GM21381 (cell line): ENCODE measurements at regions not wholly inside any gene's neighbourhood (a gene's known extent, or its start where the extent isn't known, plus 50 kb on each side); places are given as distances from the start of the nearest gene placed in this dataset.
A peak's percentile ranks its signal among the peaks of the same experiment; 100 is the strongest.

Source experiments
- ATAC-seq: cut with Tn5 transposase; IDR thresholded peaks from one replicate; pipeline ENCODE4 v1.9.1; 2021; ENCODE audit warnings: mild to moderate bottlenecking, moderate library complexity; ENCODE audit not compliant: unreplicated experiment

GRCh38 chr13:99027661-99028425, 50.0 kb upstream of the DOCK9 start:
- ATAC-seq = no peak

DNA sequence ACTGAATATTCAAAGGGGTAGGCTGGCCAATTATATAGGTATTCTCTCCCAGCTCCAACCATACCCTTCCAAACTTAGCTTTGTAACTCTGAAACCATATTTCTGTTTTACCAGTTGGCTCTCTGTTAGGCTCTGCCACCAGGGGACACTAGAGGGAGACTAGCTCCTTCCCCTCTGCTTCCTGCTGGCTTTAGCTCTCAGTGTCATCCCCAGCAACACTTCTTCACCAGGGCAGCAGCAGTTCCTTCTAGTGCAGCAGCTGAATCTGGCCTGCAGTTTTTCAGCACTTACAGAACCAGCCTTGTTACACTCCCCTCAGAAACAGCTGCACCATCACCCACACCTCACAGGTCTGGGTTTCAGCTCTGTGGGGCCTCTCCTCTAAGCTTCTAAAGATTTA, 51.0 kb upstream of the DOCK9 start:
- ATAC-seq = no peak

DNA sequence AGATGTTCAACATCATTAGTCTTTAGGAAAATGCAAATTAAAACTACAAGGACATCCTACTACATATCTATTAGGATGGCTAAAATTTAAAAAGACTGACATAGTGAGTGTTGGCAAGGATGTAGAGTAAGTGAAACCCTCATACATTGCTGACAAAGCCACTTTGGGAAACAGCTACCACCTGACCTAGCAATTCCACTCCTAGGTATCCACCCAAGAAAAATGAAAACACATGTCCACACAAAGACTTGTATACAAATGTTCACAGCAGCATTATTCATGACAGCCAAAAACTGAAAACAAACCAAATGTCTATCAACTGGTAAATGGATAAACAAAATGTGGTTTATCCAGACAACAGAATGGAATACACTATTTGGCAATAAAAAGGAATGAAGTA, 51.7 kb upstream of the DOCK9 start:
- no peak for ATAC-seq

GRCh38 chr13:99030326-99030725, 52.5 kb upstream of the DOCK9 start:
- ATAC-seq = no peak

GRCh38 chr13:99031832-99032231, 54.0 kb upstream of the DOCK9 start:
- ATAC-seq = no peak

- ATAC-seq = no peak
These were observed 56.0 kb upstream of the DOCK9 start for GRCh38 chr13:99033814-99034213.

- ATAC-seq = no peak
These were observed 56.6 kb upstream of the DOCK9 start for GRCh38 chr13:99034333-99035085.

GRCh38 chr13:99035715-99036114, 57.9 kb upstream of the DOCK9 start:
- ATAC-seq = no peak

DNA sequence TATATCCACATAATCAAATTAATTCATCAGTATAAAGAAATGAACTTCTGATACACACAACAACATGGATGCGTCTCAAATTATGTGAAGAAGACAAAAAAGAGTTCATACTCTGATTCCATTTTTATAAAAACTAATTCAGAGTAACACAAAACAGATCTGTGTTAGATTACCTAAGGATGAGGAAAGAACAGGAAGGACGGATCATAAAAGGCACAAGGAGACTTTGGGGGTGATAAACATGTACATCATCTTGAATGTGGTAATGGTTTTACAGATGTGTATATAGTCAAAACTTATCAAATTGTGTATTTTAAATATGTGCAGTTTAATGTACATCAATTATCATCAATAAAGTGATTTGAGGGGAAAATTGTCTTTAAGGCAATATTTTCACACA, 59.9 kb upstream of the DOCK9 start:
- ATAC-seq = no peak

- no peak for ATAC-seq
These were observed 61.9 kb upstream of the DOCK9 start for GRCh38 chr13:99039718-99040280.

DNA sequence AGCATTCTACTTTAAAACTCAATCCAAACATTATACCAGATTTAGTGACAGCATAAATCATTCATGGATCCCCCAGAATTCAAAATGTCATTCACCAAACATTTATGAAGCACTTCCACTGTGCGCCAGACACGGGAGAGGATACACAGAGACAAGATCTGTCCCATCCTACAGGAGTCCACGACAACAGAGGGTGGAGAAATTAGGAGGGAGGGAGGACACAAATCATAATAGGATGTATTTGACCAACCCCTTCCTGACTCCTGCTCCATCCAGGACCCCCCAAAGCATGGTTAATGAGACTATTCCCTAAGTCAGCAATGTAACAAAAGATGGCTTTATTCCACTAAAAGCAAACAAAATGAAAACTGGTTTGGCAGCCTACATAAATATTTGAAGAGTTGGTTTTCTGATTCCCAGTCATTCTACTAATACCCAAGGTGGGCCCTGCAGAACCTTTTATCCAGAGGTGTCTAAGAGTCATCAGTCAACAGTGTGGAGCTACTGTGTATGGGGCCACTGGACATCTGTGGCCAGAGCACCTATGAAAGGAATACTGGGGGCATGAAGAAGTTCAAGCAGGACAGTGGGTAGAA, 62.8 kb upstream of the DOCK9 start:
- ATAC-seq = no peak

GRCh38 chr13:99041337-99041736, 63.5 kb upstream of the DOCK9 start:
- no peak for ATAC-seq

GRCh38 chr13:99041788-99042187, 63.9 kb upstream of the DOCK9 start:
- ATAC-seq = peak; percentile 55

- no peak for ATAC-seq
These were observed 64.8 kb upstream of the DOCK9 start for GRCh38 chr13:99042521-99043250.

GRCh38 chr13:99043831-99044231, 66.0 kb upstream of the DOCK9 start:
- no peak for ATAC-seq

DNA sequence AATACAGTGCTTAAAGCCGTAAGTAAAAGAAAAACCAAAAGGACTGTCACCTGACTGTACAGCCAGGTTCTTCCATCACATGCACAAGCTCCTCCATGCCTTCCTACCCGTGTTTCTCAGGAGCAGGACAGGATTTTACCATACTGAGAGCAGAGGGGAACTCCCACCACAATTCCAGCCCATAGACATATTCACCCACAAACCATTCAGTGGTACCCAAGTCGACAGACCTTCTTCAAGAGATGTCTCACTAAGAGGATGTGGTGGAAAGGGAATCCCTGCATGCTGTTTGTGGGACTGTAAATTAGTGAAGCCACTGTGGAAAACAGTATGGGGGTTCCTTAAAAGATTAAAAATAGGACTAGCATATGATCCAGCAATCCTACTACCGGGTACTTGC, 66.9 kb upstream of the DOCK9 start:
- ATAC-seq = no peak

DNA sequence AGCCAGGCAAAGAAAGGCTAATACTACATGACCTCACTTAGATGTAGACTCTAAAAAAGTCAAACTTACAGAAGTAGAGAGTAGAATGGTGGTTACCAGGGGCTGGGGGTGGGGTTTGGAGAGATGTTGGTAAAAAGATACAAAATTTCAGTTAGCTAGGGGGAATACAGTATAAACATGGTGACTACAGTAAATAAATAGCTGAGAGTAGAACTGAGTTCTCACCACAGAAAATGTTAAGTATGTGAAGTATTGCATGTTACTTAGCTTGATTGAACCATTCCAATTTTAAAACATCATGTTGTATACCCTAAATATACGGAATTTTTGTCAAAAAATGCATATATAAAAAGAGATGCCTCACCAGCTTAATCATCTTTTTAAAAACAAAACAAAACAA, 67.5 kb upstream of the DOCK9 start:
- no peak for ATAC-seq

- ATAC-seq = no peak
These were observed 69.0 kb upstream of the DOCK9 start for GRCh38 chr13:99046851-99047250.

DNA sequence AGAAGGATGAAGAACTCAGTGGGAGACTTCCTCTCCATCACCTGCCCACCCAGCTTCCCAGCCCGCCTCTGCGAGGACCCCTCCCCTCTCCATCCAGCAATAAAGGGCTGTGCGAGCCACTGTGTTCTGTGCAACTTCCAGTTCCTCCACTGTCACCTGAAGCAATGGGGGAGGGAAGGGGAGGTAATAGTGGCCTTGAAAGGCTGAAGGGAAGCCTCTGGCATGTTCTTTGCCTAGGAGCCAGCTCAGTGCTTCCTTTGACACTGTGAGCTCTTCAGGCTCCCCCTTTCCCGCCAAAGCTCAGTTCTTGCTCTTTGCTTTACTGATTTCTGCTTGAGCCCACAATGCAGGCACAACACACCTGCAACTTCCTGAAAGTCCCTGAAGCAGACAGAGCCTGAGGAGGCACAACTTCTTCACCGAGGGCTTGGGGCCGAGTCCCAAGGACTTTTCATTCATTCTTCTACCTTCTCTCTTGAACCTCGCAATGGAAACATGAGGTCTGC, 73.2 kb upstream of the DOCK9 start:
- no peak for ATAC-seq

DNA sequence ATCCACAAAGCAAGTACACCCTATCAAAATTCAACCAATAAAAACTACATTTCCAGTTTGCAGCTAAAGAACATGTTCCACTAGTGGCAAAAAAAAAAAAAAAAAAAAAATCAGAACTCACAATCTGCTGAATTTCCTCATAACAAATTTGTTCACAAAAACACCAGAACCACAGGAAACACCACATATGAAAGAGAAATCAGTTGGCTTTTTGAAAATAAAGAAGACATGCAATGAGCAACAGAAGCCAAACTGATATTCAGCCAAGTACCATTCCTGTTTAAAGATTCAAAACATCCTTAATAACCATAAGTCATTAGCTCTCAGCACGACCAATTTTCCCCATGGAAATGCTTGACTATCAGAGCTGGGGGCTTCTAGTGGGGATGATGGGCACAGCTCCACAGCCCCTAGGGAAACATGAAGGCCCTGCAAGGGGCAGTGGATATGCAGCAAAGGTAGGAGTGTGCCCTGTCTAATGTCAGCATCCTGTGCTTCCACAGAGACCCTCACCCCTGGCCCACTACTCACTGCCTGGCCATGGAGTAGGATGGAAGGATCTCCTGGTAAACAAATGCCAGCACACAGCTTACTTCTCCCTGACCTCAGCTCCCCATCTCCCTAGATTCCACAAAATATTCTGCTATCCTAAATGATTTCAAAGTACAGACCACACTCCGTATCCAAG, 74.0 kb upstream of the DOCK9 start:
- no peak for ATAC-seq
